GM23248 (cell line): ENCODE measurements at regions not wholly inside any gene's neighbourhood (a gene's known extent, or its start where the extent isn't known, plus 50 kb on each side); places are given as distances from the start of the nearest gene placed in this dataset.
A peak's percentile ranks its signal among the peaks of the same experiment; 100 is the strongest.

Experiments used
- DNase-seq: peaks from one replicate; pipeline ENCODE4 v3.0.0-alpha.2; 2015
- H2AFZ ChIP-seq: fragments of 200-600 bp; sonication (generic); 2 replicates; pipeline ENCODE4 v1.6.1; 2016; ENCODE audit warnings: antibody characterized with exemption
- H3F3A ChIP-seq: fragments of 200-600 bp; sonication (generic); 2 replicates; pipeline ENCODE4 v1.6.1; 2016; ENCODE audit warnings: mild to moderate bottlenecking, antibody characterized with exemption, mixed run types; ENCODE audit not compliant: insufficient read depth
- H3K27ac ChIP-seq: fragments of 200-600 bp; sonication (generic); 2 replicates; pipeline ENCODE4 v1.5.1; 2016; ENCODE audit warnings: mild to moderate bottlenecking
- H3K27me3 ChIP-seq: fragments of 200-600 bp; sonication (generic); replicated peaks from 2 replicates; pipeline ENCODE4 v1.6.1; 2016; ENCODE audit warnings: mild to moderate bottlenecking; ENCODE audit not compliant: insufficient read depth
- H3K36me3 ChIP-seq: fragments of 200-600 bp; sonication (generic); 2 replicates; pipeline ENCODE4 v1.6.1; 2016; ENCODE audit warnings: low read depth, mild to moderate bottlenecking
- H3K4me1 ChIP-seq: fragments of 200-600 bp; sonication (generic); 2 replicates; pipeline ENCODE4 v1.6.1; 2016; ENCODE audit warnings: mild to moderate bottlenecking; ENCODE audit not compliant: insufficient read depth
- H3K4me2 ChIP-seq: fragments of 200-600 bp; sonication (generic); one replicate; pipeline ENCODE4 v1.6.1; 2016; ENCODE audit warnings: mild to moderate bottlenecking; ENCODE audit not compliant: unreplicated experiment
- H3K4me3 ChIP-seq: fragments of 200-600 bp; sonication (generic); 2 replicates; pipeline ENCODE4 v1.5.1; 2016; ENCODE audit warnings: mild to moderate bottlenecking
- H3K79me2 ChIP-seq: fragments of 200-600 bp; sonication (generic); 2 replicates; pipeline ENCODE4 v1.6.1; 2016; ENCODE audit warnings: mild to moderate bottlenecking; ENCODE audit not compliant: insufficient read depth
- H3K9ac ChIP-seq: fragments of 200-600 bp; sonication (generic); 2 replicates; pipeline ENCODE4 v1.6.1; 2016; ENCODE audit warnings: mild to moderate bottlenecking
- H3K9me2 ChIP-seq: fragments of 200-600 bp; sonication (generic); 2 replicates; pipeline ENCODE4 v1.6.1; 2016; ENCODE audit warnings: mixed run types, mild to moderate bottlenecking, moderate library complexity; ENCODE audit not compliant: insufficient read depth
- H3K9me3 ChIP-seq: fragments of 200-600 bp; sonication (generic); one replicate; pipeline ENCODE4 v1.6.1; 2017; ENCODE audit warnings: low read depth
- H4K20me1 ChIP-seq: fragments of 200-600 bp; sonication (generic); 2 replicates; pipeline ENCODE4 v1.6.0; 2016; ENCODE audit not compliant: insufficient read depth
- EZH2 ChIP-seq: fragments of 200-600 bp; sonication (generic); IDR thresholded peaks from 2 replicates; pipeline ENCODE4 v1.6.1; 2018; ENCODE audit warnings: antibody characterized with exemption, mild to moderate bottlenecking; ENCODE audit not compliant: insufficient read depth, poor library complexity, severe bottlenecking
- EZH2phosphoT487 ChIP-seq: fragments of 200-600 bp; sonication (generic); IDR thresholded peaks from 2 replicates; pipeline ENCODE4 v1.6.1; 2018; ENCODE audit warnings: antibody characterized with exemption, moderate library complexity, mild to moderate bottlenecking, low read depth; ENCODE audit not compliant: insufficient read depth
- WGBS, 2 experiments: methylation state at CpG; one replicate each; pipeline ENCODE4 v1.1.6; 2015 to 2017; ENCODE audit warnings: low lambda C conversion rate in 2 of 2, low coverage in 1 of 2; ENCODE audit errors: missing lambda C conversion rate in 2 of 2; 5-methylcytosine and 5-hydroxymethylcytosine counted together
- in situ Hi-C: fragments of 300-500 bp; cut with MboI; formaldehyde crosslinking; loops from 2 replicates; pipeline ENCODE4 v1.15.0; 2020

GRCh38 chr9:86413971-86414880 lies 60.0 kb upstream of the TUT7 start:
- Histone ChIP-seq H3K9me3 (no peaks in the 10 kb centered on the region), H4K20me1 (no peaks in the 10 kb centered on the region), H3K4me1 (no peaks in the 10 kb centered on the region), H3K9me2 (no peaks in the 10 kb centered on the region), H2AFZ (peak overlapping the region; percentile 59), H3K27me3 (no peaks in the 10 kb centered on the region), H3K9ac (no peak overlapping the region), H3F3A (no peaks in the 10 kb centered on the region), H3K4me3 (no peak overlapping the region), H3K4me2 (no peak overlapping the region), H3K27ac (no peak overlapping the region), H3K79me2 (no peaks in the 10 kb centered on the region), H3K36me3 (no peaks in the 10 kb centered on the region)
- in situ Hi-C loops: loop anchor here (10.0 kb wide), 1 partner anchor 1251 kb away; no protein-coding TSS in a partner anchor
- peak; percentile 55 for DNase-seq
- TF ChIP-seq EZH2phosphoT487: no peak
- no peak for TF ChIP-seq EZH2
- WGBS, 2 experiments: 46 to 60% methylated on average over 7 to 10 of the region's 10 CpGs

- no peak overlapping the region for H2AFZ ChIP-seq
- in situ Hi-C loops: loop anchor here (10.0 kb wide), 1 partner anchor 1255 kb away; no protein-coding TSS in a partner anchor
- H3K9me3 ChIP-seq: no peaks in the 10 kb centered on the region
- H3K79me2 ChIP-seq: no peaks in the 10 kb centered on the region
- no peak for DNase-seq
- H3K27ac ChIP-seq: no peak overlapping the region
- H3K27me3 ChIP-seq: no peaks in the 10 kb centered on the region
- H3K4me1 ChIP-seq: peaks cover 26% of the 10 kb centered on the region
- H3K9ac ChIP-seq: no peak overlapping the region
- WGBS, 2 experiments: 77 to 86% methylated on average over 5 of the region's 5 CpGs
- no peak overlapping the region for H3K4me2 ChIP-seq
- H3K4me3 ChIP-seq: no peak overlapping the region
- no peak for TF ChIP-seq EZH2phosphoT487
- TF ChIP-seq EZH2: no peak
- H3K9me2 ChIP-seq: no peaks in the 10 kb centered on the region
- H4K20me1 ChIP-seq: no peaks in the 10 kb centered on the region
- H3F3A ChIP-seq: peaks cover 32% of the 10 kb centered on the region
- H3K36me3 ChIP-seq: no peaks in the 10 kb centered on the region
Observed at GRCh38 chr9:86410281-86410680, 56.1 kb upstream of the TUT7 start.

GRCh38 chr9:86408121-86408520 lies 53.9 kb upstream of the TUT7 start:
- no peak overlapping the region for H3K27ac ChIP-seq
- H3K9ac ChIP-seq: no peak overlapping the region
- peak; percentile 43 for DNase-seq
- no peaks in the 10 kb centered on the region for H3K79me2 ChIP-seq
- 17 to 28% methylated on average over 1 of the region's 1 CpG for WGBS, 2 experiments
- H4K20me1 ChIP-seq: no peaks in the 10 kb centered on the region
- H2AFZ ChIP-seq: no peak overlapping the region
- no peak overlapping the region for H3K4me3 ChIP-seq
- H3K4me2 ChIP-seq: no peak overlapping the region
- H3K9me3 ChIP-seq: no peaks in the 10 kb centered on the region
- in situ Hi-C loops: no loop called here
- H3F3A ChIP-seq: peaks cover 32% of the 10 kb centered on the region
- H3K36me3 ChIP-seq: no peaks in the 10 kb centered on the region
- peaks cover 30% of the 10 kb centered on the region for H3K4me1 ChIP-seq
- no peak for TF ChIP-seq EZH2phosphoT487
- TF ChIP-seq EZH2: no peak
- H3K27me3 ChIP-seq: no peaks in the 10 kb centered on the region
- H3K9me2 ChIP-seq: no peaks in the 10 kb centered on the region

- H3F3A ChIP-seq: peaks cover 32% of the 10 kb centered on the region
- DNase-seq: peak; percentile 73
- WGBS, 2 experiments: 17 to 28% methylated on average over 3 of the region's 3 CpGs
- H3K9ac ChIP-seq: peak overlapping the region; percentile 60
- no peaks in the 10 kb centered on the region for H3K27me3 ChIP-seq
- H3K4me3 ChIP-seq: peak overlapping the region; percentile 58
- peaks cover 30% of the 10 kb centered on the region for H3K4me1 ChIP-seq
- no peaks in the 10 kb centered on the region for H4K20me1 ChIP-seq
- peak overlapping the region; percentile 87 for H3K4me2 ChIP-seq
- H3K9me3 ChIP-seq: no peaks in the 10 kb centered on the region
- no peaks in the 10 kb centered on the region for H3K9me2 ChIP-seq
- peak overlapping the region; percentile 29; the same call in 1 of the 2 replicates for H2AFZ ChIP-seq
- H3K27ac ChIP-seq: peak overlapping the region; percentile 88
- H3K36me3 ChIP-seq: no peaks in the 10 kb centered on the region
- H3K79me2 ChIP-seq: no peaks in the 10 kb centered on the region
- TF ChIP-seq EZH2 (no peak), EZH2phosphoT487 (no peak)
- in situ Hi-C loops: no loop called here
Observed at GRCh38 chr9:86407022-86407421, 52.8 kb upstream of the TUT7 start.
